Cerebellar nuclear complex (tissue), 1 donor: ENCODE measurements at regions not wholly inside any gene's neighbourhood (a gene's known extent, or its start where the extent isn't known, plus 50 kb on each side); places are given as distances from the start of the nearest gene placed in this dataset.

ENCODE experiments used
- DNase-seq, 2 experiments: peaks; one replicate each; lab custom pipeline; 2025; lab: John Stamatoyannopoulos, UW

GRCh38 chr12:77777274-77777673 lies 53.4 kb upstream of the NAV3 start:
- DNase-seq = no peak

- DNase-seq = no peak
These were observed 55.9 kb upstream of the NAV3 start for GRCh38 chr12:77774761-77775160.

- DNase-seq = no peak
These were observed 57.9 kb upstream of the NAV3 start for GRCh38 chr12:77772676-77773298.

GRCh38 chr12:77768558-77768957 lies 62.1 kb upstream of the NAV3 start:
- DNase-seq = no peak

- no peak for DNase-seq
These were observed 62.8 kb upstream of the NAV3 start for GRCh38 chr12:77767756-77768343.

- no peak for DNase-seq
These were observed 63.4 kb upstream of the NAV3 start for GRCh38 chr12:77767335-77767734.

- no peak for DNase-seq
These were observed 64.5 kb upstream of the NAV3 start for GRCh38 chr12:77766224-77766623.

GRCh38 chr12:77761286-77761685 lies 69.4 kb upstream of the NAV3 start:
- no peak for DNase-seq

GRCh38 chr12:77760271-77761025 lies 70.2 kb upstream of the NAV3 start:
- no peak for DNase-seq

GRCh38 chr12:77754086-77754485 lies 76.6 kb upstream of the NAV3 start:
- DNase-seq = no peak

GRCh38 chr12:77751939-77752338 lies 78.8 kb upstream of the NAV3 start:
- no peak for DNase-seq

GRCh38 chr12:77746096-77746495 lies 84.6 kb upstream of the NAV3 start:
- no peak for DNase-seq

- no peak for DNase-seq
These were observed 85.1 kb upstream of the NAV3 start for GRCh38 chr12:77745624-77746023.

GRCh38 chr12:77742631-77743030 lies 88.1 kb upstream of the NAV3 start:
- DNase-seq = no peak

GRCh38 chr12:77741974-77742517 lies 88.6 kb upstream of the NAV3 start:
- DNase-seq = no peak

GRCh38 chr12:77736219-77736965 lies 94.3 kb upstream of the NAV3 start:
- no peak for DNase-seq

GRCh38 chr12:77734214-77734883 lies 96.3 kb upstream of the NAV3 start:
- DNase-seq = no peak

GRCh38 chr12:77728018-77728417 lies 102.7 kb upstream of the NAV3 start:
- no peak for DNase-seq

- no peak for DNase-seq
These were observed 103.2 kb upstream of the NAV3 start for GRCh38 chr12:77727442-77728001.

GRCh38 chr12:77725611-77726010 lies 105.1 kb upstream of the NAV3 start:
- DNase-seq = no peak

GRCh38 chr12:77724367-77724957 lies 106.2 kb upstream of the NAV3 start:
- DNase-seq = no peak
